Fibroblast of skin of right quadriceps (primary cell): ENCODE measurements at regions not wholly inside any gene's neighbourhood (a gene's known extent, or its start where the extent isn't known, plus 50 kb on each side); places are given as distances from the start of the nearest gene placed in this dataset.
"Not testable (repeated sequence)": the region's sequence is repeated elsewhere in the genome, so short reads cannot be mapped to it uniquely, and the experiment has no call there.

ENCODE experiments used
- DNase-seq: peaks from one replicate; pipeline ENCODE4 v3.0.0-alpha.2; 2013

DNA sequence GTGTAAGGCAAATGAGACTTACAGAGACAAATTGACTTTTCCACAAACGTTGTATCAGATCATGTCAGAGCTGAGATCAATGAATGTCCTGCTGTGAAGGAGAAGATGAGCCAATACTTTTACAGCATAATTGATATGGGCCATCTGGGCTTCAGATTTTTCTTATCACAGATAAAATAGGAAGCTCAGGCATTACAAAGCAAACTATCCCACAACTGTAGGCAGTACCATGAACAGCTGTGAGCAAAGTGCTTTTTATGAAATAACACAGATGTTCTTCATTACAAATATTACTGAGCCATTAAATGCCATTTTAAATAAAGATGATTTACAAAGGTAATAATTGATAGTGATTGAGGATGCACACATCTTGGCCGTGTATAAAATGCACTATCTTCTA lies 852.3 kb downstream of the OTOL1 start:
- no peak for DNase-seq

DNA sequence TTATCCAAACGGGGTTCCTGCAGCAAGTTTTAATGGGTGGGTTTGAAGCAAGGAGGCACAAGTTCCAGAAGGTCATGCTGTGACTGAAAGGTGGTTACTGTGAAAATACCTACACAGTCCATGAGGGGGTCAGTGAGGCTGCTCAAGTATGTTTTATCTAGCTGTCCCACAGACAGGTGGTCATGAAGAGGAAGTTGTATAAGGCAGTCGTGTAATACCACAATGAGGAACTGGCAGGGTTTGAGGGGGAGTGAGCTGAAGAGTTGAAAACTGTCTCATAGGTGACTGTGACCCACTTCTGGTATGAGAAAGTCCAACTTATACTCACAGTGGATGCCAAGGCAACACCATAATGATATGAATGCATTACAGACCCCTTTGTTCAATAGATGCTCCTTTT lies 856.8 kb downstream of the OTOL1 start:
- no peak for DNase-seq

DNA sequence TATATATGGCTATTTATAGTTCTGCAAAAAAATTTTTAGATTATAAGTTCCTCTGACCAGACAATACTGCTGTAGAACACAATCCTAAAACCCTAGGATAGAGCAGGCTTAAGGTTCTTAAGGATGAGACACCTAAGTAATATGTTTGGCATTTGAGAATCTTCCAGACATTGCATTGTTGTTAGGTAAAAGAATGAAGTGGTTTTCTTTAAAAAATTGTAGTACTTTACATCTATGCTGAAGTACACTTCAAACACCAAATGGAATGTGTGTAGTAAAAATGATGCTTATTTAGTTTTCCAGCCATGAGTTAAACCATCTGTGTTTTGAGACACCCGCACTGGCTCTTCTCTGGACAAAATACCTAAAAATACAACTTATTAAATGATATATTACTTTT lies 857.7 kb downstream of the OTOL1 start:
- peak; percentile 64 for DNase-seq

DNA sequence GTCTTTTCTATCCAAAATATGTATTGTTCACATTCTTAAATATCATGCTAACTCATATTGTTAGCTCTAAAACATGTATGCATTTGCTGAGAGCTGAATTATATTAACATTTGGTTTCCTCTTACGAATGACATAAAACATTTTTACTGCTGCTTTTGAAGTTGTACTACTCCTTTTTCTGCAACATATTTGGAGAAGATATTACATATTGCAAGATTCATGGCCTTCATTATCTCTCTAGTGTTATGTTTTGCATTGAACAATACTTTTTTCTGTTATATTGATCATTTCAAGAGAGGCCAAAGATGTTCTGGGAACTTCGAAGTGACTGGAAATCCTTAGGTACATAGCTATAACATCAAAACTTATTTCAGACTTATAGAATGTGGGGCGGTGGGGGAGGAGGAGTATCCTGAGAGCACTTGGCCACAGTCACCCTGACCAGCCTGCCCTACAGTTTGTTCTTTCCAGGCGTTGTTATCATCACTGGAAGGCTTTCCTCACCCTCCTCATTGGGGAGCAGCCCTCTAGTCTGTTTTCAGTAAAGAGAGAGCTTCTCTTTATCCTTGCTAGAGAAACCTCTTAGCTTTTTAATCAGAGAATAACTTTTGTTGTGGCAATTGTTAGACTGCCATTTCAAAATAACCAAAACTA lies 868.6 kb downstream of the OTOL1 start:
- no peak for DNase-seq

DNA sequence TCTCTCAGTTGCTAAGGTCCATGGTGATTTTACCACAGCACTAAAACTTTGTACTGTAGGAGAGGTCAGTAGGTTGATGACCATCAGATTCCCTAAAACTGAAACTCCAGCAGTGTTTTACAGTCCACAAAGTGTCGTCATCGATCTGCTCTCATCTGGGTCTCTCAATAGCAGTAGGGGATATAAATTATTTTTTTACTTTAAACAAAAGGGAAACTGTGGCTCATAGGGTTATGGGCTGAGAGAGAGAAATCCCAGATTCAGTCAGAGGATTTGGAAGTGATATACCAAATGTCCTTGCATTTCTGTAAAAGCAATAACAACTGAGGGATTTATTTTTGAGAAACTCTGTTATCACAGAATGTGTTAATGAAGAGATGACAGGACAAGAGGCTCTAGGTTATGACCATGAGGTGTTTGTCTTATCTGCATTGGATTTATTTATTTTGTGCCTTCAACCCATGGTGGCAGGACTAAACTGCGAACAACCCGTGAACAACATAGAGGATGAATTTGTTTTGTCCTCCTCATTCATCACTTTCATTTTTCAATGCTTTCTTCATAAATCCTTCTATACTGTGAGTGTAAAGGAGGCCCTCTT lies 869.7 kb downstream of the OTOL1 start:
- no peak for DNase-seq

DNA sequence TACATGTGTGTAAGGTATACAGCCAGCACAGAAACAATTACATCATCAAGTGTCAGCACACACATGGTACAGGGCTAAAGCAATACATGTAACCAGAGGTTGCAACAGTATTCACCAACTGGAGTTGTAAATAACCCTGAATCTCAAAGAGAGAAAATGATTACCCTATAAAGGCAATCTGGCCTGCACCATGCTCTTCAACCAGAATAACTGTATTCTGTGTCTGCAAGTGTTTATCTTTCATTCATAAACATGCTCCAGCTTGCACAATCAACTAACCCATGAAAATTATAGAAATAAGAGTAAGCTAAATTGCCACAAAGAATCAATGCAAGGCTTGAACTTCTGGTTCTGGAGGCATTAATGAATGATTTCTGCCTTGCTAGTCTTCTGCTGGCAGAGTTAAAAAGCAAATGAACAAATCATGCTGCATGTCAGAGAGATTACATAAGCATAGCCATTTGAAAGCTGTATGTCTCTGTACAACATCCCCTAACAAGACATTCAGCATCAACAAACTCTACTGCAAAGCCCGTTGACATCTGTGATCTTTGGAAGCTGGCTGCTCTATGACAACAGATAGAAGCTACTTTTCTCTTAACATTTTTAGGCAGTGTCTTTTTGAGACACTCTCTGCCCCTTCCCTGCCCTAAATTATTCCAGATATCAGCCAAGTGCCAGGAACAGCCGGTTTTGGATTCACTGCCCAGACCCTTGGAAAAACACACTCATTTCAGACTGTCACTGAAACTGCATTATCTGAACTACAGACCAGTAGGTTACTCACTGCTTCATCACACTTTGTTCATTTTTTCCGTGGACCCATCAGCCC lies 871.0 kb downstream of the OTOL1 start:
- no peak for DNase-seq

DNA sequence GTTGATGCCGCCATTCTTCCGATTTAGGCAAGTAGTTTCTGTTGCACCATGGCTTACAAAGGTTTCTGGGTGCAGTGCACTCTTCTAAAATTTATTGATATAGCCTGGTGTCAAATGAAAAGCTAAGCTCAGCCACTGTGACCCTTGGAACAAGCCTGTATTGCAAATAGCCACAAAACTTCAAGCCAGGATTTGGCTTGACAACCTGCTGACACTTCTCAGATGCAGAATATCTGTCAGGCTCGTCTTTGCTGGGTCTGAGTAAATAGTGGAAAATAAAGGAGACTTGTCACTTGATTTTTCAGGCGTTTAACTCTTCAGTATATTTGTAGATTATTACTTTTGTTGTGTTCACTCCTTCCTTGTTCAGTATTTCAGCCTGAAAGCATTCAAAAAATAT lies 871.8 kb downstream of the OTOL1 start:
- no peak for DNase-seq

DNA sequence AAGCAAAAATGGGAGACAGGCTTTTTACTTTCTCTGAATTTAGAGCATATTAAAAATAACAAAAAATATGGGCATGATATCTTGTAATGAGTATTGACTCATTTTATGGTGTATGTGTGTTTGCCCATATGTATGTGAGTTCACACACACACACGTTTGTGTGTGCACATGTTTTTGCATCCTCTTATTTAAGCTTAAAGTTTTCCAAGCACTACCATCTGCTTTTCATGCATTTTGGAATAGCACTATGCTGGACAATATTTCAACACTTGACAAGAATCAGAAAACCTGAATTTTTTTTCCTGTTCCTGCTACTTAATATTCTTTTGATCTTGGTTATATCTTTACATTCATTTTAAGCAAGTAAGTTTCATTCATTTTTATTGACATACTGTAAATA lies 872.7 kb downstream of the OTOL1 start:
- no peak for DNase-seq

DNA sequence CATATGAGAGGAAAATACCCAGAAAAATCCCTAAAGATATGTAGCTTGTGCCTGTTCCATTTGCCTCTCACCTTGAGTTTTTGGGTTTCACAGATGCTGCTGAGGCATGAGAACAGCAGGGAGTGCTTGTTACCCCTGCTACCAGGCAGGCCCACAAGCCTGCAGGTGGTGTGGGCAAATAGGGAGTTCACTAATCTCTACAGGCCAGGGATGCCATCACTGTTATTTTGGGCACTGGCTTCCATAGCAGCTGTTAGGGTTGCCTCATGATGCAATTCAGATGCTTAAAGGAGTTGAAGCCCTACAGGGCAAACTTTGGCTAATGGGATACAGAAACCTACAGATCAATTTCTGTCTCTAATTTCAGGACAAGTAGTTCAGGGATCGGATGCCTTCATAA lies 873.5 kb downstream of the OTOL1 start:
- no peak for DNase-seq

DNA sequence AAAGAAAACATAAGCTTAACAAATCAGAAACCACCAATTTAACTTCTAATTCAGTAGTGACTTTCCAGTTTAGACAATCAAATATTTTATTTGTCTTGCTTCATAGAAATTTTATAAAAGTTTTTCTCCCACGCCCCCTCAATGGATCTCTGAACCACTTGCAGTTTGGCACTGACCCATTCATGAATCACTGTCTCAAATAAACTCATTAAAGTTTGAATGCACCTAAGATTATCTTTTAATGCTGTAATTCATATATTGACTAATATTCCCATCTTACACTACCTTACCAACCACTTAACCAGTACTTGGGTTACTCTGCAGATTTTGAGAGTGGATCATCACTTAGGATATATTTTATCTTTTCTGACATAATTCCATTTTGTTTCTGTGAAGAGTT lies 880.2 kb downstream of the OTOL1 start:
- no peak for DNase-seq

DNA sequence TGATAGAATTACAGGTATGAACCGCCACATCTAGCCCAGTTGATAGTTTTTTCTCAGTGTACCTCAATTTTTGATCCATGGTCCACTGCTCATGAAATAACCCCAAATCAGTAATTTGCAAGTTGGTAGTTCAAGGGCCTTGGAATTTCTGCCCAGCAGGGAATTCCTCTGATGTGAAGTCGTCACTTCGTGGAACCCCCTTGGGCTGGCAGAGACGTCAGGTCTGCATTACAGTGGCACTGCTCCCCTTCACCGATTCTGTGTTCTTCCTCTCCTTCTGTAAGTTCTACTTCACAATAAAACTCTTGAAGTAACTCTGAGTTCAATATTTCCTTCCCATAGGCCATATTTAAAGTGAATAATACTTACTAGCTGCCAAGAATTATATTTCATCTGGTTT lies 881.0 kb downstream of the OTOL1 start:
- no peak for DNase-seq

DNA sequence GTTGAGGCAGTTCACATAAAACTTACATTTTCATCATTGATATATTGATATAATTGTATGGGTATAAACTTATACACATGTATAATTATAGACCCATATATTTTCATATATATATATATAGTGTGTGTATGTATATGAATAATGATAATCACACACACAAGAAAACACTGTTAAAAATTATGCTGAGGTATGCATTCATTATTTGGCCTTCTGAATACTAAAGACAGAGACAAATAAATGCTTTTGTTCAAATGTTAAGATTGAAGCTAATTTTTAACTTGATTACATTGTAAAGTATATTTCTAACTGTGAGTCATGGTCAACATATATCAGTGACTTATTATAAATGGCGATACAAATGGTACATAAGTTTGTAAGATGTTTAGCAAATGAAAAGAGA lies 888.8 kb downstream of the OTOL1 start:
- no peak for DNase-seq

DNA sequence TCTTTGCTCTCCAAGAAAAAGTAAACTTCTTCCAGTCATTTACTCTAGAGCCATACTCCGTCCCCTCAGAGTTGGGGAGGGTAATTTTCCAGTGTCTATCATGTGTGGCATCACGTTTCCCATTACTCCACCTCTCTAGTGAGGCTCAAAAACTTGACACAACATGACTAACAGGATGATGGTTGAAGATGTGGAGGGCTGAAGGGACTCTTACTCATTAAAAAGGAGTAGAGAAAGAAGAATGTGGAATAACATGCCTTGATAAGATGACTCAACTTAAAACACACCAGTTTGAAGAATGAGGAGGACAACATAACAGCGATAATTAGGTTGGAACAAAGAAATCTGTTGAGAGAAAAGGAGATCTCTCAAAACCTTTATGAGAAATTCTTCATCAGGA lies 894.3 kb downstream of the OTOL1 start:
- peak; percentile 80 for DNase-seq

DNA sequence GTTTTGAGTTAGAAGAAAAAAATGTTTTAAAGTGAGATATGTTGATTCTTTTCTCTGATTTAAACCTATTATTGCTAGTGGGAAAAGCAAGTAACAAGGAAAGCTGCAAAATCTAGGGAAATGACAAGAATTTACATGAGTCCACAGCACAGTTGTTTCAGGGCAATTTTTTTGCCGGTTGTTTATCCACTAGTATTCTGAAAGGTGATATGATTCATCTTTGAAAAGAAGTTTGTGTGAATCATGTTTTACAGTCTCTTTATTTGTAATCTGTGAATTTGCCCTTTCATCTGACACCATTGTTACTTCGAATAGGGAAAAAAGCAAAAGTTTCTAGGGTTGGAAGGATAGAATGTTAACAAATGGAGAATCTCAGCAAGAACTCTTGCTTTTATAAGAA lies 894.7 kb downstream of the OTOL1 start:
- DNase-seq = peak; percentile 50

DNA sequence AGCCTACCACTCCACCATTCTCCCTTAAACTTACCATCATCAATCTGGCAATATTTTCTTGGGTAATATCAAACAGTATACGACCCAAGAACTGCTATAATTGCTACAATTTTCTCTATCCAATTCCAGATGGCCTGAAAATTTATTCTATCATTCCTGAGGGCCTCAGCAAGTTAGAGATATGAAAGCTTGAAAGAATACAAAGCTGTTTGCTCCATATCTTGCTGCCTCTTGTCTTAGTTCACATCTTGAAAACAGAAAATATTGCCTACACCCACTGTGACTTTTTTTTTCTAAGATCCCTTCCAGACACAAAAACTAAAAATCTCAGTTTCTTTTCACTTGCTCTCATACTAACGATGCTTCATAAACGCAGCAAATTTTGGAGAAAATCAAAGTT lies 898.9 kb downstream of the OTOL1 start:
- no peak for DNase-seq

DNA sequence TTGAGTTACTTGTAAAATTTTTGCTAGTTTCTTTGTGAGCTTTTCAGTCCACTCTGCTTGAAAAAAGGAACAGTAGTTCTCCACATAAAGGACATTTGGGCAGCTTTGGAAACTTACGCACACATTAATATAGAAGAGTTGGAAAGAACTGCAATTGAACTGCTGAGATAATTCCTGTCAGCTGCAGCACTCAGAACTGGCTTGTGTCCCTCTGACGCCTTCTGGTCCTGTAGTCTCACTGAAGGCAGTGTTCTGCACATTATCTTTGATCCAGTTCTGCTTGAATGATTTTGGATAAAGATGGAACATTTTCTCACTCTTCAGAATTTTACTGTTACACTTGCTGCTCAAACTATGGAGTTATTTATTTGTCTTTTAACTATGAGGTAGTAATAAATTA lies 901.9 kb downstream of the OTOL1 start:
- DNase-seq = no peak

DNA sequence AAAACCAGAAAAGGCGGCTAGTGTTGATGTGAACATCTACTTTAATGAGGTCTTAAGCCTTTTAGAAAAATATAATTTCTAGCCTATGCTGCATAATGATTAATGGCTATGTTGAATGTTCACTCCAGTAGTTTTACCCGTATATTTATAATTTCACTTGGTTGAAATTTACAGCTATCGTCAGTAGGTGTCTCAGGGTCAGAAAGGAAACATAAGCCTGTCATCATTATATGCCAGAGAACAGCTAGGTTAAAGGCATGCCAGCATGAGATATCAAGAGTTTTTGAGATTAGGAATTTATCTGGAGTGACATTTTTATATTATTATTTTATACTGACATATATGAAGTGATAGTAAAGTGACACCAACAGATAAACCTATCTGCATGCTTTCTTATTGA lies 904.1 kb downstream of the OTOL1 start:
- DNase-seq = no peak

DNA sequence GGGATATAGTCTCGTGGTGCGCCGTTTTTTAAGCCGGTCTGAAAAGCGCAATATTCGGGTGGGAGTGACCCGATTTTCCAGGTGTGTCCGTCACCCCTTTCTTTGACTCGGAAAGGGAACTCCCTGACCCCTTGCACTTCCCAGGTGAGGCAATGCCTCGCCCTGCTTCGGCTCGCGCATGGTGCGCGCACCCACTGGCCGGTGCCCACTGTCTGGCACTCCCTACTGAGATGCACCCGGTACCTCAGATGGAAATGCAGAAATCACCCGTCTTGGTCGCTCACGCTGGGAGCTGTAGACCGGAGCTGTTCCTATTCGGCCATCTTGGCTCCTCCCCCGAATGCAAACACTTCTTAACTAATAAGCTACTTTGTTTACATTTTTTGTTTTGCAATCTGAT lies 914.9 kb downstream of the OTOL1 start:
- not testable (repeated sequence) for DNase-seq

DNA sequence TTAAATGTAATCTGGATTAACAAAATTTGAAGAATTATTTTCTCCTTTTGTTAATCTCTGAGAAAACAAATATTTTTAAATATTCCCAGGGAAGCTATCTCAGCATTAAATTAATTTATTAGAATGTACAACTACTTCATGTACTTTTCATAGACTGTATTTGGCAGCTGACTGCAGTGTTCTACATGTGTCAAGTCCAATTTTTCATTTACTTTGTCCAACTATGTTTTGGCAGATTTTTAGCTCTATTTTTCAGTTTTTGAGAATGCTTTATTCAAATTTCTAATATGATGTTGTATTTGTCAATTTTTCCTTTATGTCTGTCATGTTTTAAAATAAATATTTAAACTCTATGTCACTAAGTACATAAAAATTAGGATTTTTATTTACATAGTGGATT lies 925.1 kb downstream of the OTOL1 start:
- no peak for DNase-seq

DNA sequence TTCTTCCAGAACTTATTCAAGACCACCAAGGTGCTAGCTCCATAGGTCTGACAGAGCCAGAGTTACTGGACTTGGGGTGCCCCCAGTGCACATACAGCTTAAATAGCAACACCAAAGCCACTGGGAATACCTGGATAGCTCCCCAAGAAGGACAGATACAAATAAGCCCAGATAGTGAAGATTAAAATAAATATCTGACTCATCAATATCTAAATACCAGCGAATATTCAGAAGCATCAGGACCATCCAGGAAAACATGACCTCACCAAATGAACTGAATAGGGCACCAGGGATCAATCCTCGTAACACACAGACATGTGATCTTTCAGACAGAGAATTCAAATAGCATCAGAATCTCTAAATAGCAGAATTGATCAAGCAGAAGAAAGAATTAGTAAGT lies 931.6 kb downstream of the OTOL1 start:
- DNase-seq = no peak

DNA sequence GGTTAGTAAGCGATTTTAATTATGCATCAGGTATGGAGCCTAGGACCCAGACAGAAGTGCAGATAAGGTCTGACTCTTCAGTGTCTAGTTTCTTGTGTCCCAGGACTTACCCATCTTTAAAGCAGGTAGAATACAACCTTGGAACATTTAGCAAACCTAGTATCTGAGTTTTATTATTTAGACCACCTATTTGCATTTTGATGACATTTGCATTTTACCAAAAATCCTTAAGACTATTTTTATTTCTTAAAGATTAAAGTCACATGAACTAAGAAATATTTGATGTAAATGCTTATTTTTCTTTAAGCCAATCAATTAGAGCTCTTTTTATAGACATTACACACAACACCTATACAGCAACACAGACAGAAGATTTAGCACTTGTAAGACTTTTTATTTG lies 939.1 kb downstream of the OTOL1 start:
- no peak for DNase-seq

DNA sequence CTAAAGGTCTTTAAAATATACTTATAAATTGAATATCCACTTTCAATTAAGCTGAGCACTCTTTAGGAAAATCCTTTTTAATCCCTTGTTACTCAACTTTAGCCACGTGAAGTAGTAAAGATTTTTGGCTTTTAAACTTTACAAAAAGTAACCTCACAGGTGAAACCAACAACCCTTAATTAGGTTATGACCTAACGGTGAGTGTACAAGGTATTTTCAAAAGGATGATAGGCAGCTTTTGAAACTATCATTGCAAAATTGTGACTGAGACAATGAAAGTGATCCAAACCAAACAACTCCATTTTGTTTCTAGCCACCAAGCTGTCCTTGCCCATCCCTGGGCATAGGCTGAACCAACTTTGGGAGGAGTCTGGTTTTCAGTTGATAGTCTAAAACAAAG lies 940.2 kb downstream of the OTOL1 start:
- no peak for DNase-seq

DNA sequence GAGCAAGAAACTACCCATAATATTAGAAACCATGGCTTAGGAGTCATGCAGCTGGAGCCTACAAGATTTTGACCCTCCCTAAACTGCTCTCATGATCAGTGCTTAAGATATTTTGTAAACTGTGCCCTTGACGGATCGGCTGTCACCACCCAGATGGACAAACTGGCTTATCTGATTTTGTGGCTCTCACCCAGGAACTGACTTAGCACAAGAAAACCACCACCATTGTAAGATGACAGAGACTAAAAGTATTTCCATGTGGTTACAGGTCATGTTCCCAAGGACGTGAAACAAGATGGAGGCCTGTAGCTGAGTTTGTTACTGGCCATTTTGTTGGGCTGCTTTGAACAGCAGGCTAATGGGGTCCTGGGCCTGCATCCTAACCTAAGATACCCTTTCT lies 940.9 kb downstream of the OTOL1 start:
- DNase-seq = peak; percentile 16

DNA sequence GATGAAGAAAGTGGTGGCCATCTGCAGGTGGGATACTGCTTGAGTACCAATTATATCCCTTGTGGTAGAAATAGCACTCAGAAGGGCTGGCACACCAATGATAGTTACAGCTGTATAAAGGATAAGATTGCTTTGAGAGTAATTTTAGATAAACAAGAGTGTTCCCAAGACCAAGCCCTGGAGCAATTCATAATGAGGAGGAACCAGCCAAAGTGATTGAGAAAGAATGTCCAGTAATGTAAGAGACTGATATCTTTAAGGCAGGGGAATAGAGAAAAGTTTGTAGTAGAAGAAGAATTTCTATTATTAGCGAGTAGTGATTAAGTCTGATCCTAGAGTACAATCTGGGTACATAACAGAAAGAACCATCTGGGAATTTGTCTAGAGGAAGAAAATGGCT lies 945.1 kb downstream of the OTOL1 start:
- DNase-seq = no peak
